Astrocyte of the hippocampus (primary cell): ENCODE measurements at regions not wholly inside any gene's neighbourhood (a gene's known extent, or its start where the extent isn't known, plus 50 kb on each side); places are given as distances from the start of the nearest gene placed in this dataset.

Experiments used
- DNase-seq: peaks from one replicate; pipeline ENCODE4 v3.0.0; 2011; ENCODE audit warnings: low read depth, low spot score

- no peak for DNase-seq
Observed at GRCh38 chr7:22657479-22657878, 69.5 kb upstream of the IL6 start.

- no peak for DNase-seq
Observed at GRCh38 chr7:22655781-22656180, 71.2 kb upstream of the IL6 start.

- DNase-seq = no peak
Observed at GRCh38 chr7:22654831-22655230, 72.2 kb upstream of the IL6 start.

- DNase-seq = no peak
Observed at GRCh38 chr7:22653951-22654350, 73.0 kb upstream of the IL6 start.

GRCh38 chr7:22651534-22652243 lies 75.3 kb upstream of the IL6 start:
- peak; percentile 57 for DNase-seq

- DNase-seq = no peak
Observed at GRCh38 chr7:22651036-22651435, 76.0 kb upstream of the IL6 start.

GRCh38 chr7:22649686-22650085 lies 77.3 kb upstream of the IL6 start:
- no peak for DNase-seq

- DNase-seq = peak; percentile 92
Observed at GRCh38 chr7:22647451-22648257, 79.3 kb upstream of the IL6 start.

GRCh38 chr7:22645418-22646181 lies 81.4 kb upstream of the IL6 start:
- no peak for DNase-seq

GRCh38 chr7:22642454-22642853 lies 84.5 kb upstream of the IL6 start:
- no peak for DNase-seq

GRCh38 chr7:22640269-22640668 lies 86.7 kb upstream of the IL6 start:
- no peak for DNase-seq

GRCh38 chr7:22639396-22639795 lies 87.6 kb upstream of the IL6 start:
- no peak for DNase-seq

GRCh38 chr7:22635349-22635748 lies 91.7 kb upstream of the IL6 start:
- DNase-seq = no peak

- DNase-seq = no peak
Observed at GRCh38 chr7:22633954-22634474, 93.0 kb upstream of the IL6 start.

- peak; percentile 35 for DNase-seq
Observed at GRCh38 chr7:22633286-22633953, 93.6 kb upstream of the IL6 start.

GRCh38 chr7:22632674-22633073 lies 94.3 kb upstream of the IL6 start:
- no peak for DNase-seq

GRCh38 chr7:22631730-22632129 lies 95.3 kb upstream of the IL6 start:
- DNase-seq = no peak

GRCh38 chr7:22630069-22630468 lies 96.9 kb upstream of the IL6 start:
- DNase-seq = no peak

GRCh38 chr7:22629056-22629455 lies 97.9 kb upstream of the IL6 start:
- peak; percentile 37 for DNase-seq

GRCh38 chr7:22628112-22628511 lies 98.9 kb upstream of the IL6 start:
- DNase-seq = no peak

- peak; percentile 86 for DNase-seq
Observed at GRCh38 chr7:22627136-22627535, 99.9 kb upstream of the IL6 start.

GRCh38 chr7:22625251-22625650 lies 101.7 kb upstream of the IL6 start:
- no peak for DNase-seq
